Tibial artery (tissue), 4 donors: ENCODE measurements at regions not wholly inside any gene's neighbourhood (a gene's known extent, or its start where the extent isn't known, plus 50 kb on each side); places are given as distances from the start of the nearest gene placed in this dataset.

ENCODE experiments used
- DNase-seq, 2 donors: peaks; one replicate each; pipeline ENCODE4 v3.0.0-alpha.2; 2019
- H3K27ac ChIP-seq, 2 donors: fragments of 200-600 bp; sonication (generic) in 1 of 2; 1 replicate in 1 of 2; 2 replicates in 1 of 2; pipeline ENCODE4 v1.5.1; 2018 to 2019; ENCODE audit warnings: mild to moderate bottlenecking in 1 of 2
- H3K27me3 ChIP-seq, 2 donors: fragments of 200-600 bp; sonication (generic) in 1 of 2; one replicate each; pipeline versions ENCODE4 v1.5.1 to v1.6.0; 2016 to 2019
- H3K36me3 ChIP-seq, 3 donors: fragments of 200-600 bp; sonication (generic) in 2 of 3; one replicate each; pipeline ENCODE4 v1.5.1; 2016 to 2019; ENCODE audit warnings: mild to moderate bottlenecking in 2 of 3
- H3K4me1 ChIP-seq, 4 donors: fragments of 200-600 bp; sonication (generic) in 2 of 4; 1 replicate in 3 of 4; 2 replicates in 1 of 4; pipeline ENCODE4 v1.5.1; 2016 to 2019
- H3K4me3 ChIP-seq, 2 donors: fragments of 200-600 bp; sonication (generic) in 1 of 2; 1 replicate in 1 of 2; 2 replicates in 1 of 2; pipeline ENCODE4 v1.5.1; 2018 to 2019; ENCODE audit warnings: mild to moderate bottlenecking in 2 of 2
- H3K9me3 ChIP-seq, 3 donors: fragments of 200-600 bp; sonication (generic) in 1 of 3; one replicate each; pipeline ENCODE4 v1.5.1; 2016 to 2019
- intact Hi-C: fragments of 100-400 bp; cut with DNase I; formaldehyde crosslinking; loops from one replicate; pipeline ENCODE4 v1.15.0; 2023; ENCODE audit warnings: low total_unique reads
- TF ChIP-seq, protein P1 (sequence below), 2 experiments: fragments of 200-600 bp in 1 of 2; fragments of 450-650 bp in 1 of 2; IDR thresholded peaks; one replicate each; pipeline ENCODE4 v1.5.1; 2017 to 2019; ENCODE audit warnings: antibody characterized with exemption in 2 of 2, mild to moderate bottlenecking in 1 of 2, moderate library complexity in 1 of 2

GRCh38 chr6:142002825-142003405 lies 129.8 kb upstream of the GJE1 start:
- intact Hi-C loops, result no loop called here
- TF ChIP-seq, protein P1, sequence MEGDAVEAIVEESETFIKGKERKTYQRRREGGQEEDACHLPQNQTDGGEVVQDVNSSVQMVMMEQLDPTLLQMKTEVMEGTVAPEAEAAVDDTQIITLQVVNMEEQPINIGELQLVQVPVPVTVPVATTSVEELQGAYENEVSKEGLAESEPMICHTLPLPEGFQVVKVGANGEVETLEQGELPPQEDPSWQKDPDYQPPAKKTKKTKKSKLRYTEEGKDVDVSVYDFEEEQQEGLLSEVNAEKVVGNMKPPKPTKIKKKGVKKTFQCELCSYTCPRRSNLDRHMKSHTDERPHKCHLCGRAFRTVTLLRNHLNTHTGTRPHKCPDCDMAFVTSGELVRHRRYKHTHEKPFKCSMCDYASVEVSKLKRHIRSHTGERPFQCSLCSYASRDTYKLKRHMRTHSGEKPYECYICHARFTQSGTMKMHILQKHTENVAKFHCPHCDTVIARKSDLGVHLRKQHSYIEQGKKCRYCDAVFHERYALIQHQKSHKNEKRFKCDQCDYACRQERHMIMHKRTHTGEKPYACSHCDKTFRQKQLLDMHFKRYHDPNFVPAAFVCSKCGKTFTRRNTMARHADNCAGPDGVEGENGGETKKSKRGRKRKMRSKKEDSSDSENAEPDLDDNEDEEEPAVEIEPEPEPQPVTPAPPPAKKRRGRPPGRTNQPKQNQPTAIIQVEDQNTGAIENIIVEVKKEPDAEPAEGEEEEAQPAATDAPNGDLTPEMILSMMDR (IDR thresholded peaks at IDR 0.05), result no peak

GRCh38 chr6:141996823-141997222 lies 135.9 kb upstream of the GJE1 start:
- H3K36me3 ChIP-seq, result no peaks in the 10 kb centered on the region
- peaks cover 0 to 7% (median 2%) of the 10 kb centered on the region in 3 donors for H3K9me3 ChIP-seq
- H3K4me1 ChIP-seq, result no peaks in the 10 kb centered on the region
- DNase-seq, result no peak
- TF ChIP-seq, protein P1 (IDR thresholded peaks at IDR 0.05), result no peak
- no peak overlapping the region for H3K27ac ChIP-seq
- no peaks in the 10 kb centered on the region for H3K27me3 ChIP-seq
- intact Hi-C loops, result no loop called here
- H3K4me3 ChIP-seq, result no peak overlapping the region

More at GRCh38 chr6:142002825-142003405, 129.8 kb upstream of the GJE1 start:
- no peak for DNase-seq
- Histone ChIP-seq H3K27me3 (no peaks in the 10 kb centered on the region), H3K4me3 (no peak overlapping the region), H3K4me1 (no peaks in the 10 kb centered on the region), H3K36me3 (no peaks in the 10 kb centered on the region), H3K27ac (no peak overlapping the region), H3K9me3 (no peaks in the 10 kb centered on the region)

DNA sequence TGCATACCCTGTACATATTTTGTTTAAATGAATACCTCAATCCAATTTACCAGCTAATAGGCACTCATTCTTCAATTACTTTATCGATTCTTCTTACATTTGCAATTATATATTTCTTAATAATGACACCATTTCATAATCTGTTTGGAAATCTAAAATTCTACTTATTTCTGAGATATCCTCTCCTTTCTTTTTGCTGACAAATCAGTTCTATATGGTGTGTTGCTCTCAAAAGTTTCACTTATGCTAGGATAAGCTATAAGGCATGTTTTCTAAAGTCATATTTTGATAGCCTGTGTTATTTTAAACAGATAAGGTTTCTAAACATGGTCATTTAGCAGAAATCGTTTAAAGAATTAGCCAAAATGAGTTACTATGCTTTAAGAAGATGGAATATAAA lies 140.6 kb upstream of the GJE1 start:
- Histone ChIP-seq H3K4me1 (no peaks in the 10 kb centered on the region), H3K27me3 (no peaks in the 10 kb centered on the region), H3K9me3 (peaks cover 0 to 7% (median 2%) of the 10 kb centered on the region in 3 donors), H3K36me3 (no peaks in the 10 kb centered on the region), H3K4me3 (no peak overlapping the region), H3K27ac (no peak overlapping the region)
- TF ChIP-seq, protein P1 (IDR thresholded peaks at IDR 0.05), result no peak
- DNase-seq, result no peak
- intact Hi-C loops, result no loop called here

- Histone ChIP-seq H3K4me3 (no peak overlapping the region), H3K27me3 (no peaks in the 10 kb centered on the region), H3K4me1 (no peaks in the 10 kb centered on the region), H3K9me3 (peaks cover 0 to 7% (median 2%) of the 10 kb centered on the region in 3 donors), H3K27ac (no peak overlapping the region), H3K36me3 (no peaks in the 10 kb centered on the region)
- TF ChIP-seq, protein P1 (IDR thresholded peaks at IDR 0.05), result no peak
- intact Hi-C loops, result no loop called here
- DNase-seq, result no peak
Measured at GRCh38 chr6:141990840-141991239, 141.9 kb upstream of the GJE1 start.

DNA sequence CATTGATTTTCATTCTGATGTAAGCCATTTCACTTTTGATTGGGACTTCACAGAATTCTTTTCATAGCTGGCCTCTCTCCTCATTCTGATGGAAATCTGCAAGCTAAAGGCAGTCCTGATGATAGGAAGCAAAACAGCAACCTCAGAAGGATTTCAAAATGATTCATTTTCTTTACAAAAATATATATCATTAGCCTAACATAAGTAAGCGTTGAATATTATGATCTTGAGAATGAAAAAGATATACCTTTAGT lies 143.1 kb upstream of the GJE1 start:
- intact Hi-C loops, result no loop called here
- Histone ChIP-seq H3K27me3 (no peaks in the 10 kb centered on the region), H3K9me3 (no peaks in the 10 kb centered on the region), H3K4me3 (no peak overlapping the region), H3K36me3 (no peaks in the 10 kb centered on the region), H3K27ac (no peak overlapping the region), H3K4me1 (no peaks in the 10 kb centered on the region)
- DNase-seq, result no peak
- TF ChIP-seq, protein P1 (IDR thresholded peaks at IDR 0.05), result no peak
